OCI-LY7 (cell line): ENCODE measurements at regions not wholly inside any gene's neighbourhood (a gene's known extent, or its start where the extent isn't known, plus 50 kb on each side); places are given as distances from the start of the nearest gene placed in this dataset.

Experiments
- CTCF ChIP-seq: fragments of 200-600 bp; sonication (generic); conservative IDR thresholded peaks from 2 replicates; pipeline ENCODE4 v1.5.1; 2014; ENCODE audit warnings: mild to moderate bottlenecking, antibody characterized with exemption, low read length, moderate library complexity, mixed read lengths
- EZH2phosphoT487 ChIP-seq: fragments of 200-600 bp; sonication (generic); IDR thresholded peaks from 2 replicates; pipeline ENCODE4 v1.6.1; 2018; ENCODE audit warnings: low read depth, borderline replicate concordance, mild to moderate bottlenecking, mixed run types, antibody characterized with exemption, low read length, moderate library complexity, mixed read lengths

- TF ChIP-seq CTCF (no peak), EZH2phosphoT487 (no peak)
Measured at GRCh38 chr3:117892431-117892841, 1142.2 kb downstream of the IGSF11 start.
